Ovary (tissue), 7 donors: ENCODE measurements at regions not wholly inside any gene's neighbourhood (a gene's known extent, or its start where the extent isn't known, plus 50 kb on each side); places are given as distances from the start of the nearest gene placed in this dataset.

Source experiments
- DNase-seq, 5 donors: peaks; one replicate each; pipeline ENCODE4 v3.0.0-alpha.2; 2019 to 2020
- H3K27ac ChIP-seq, 2 donors: fragments of 200-600 bp; one replicate each; pipeline versions ENCODE4 v1.5.1 to v1.8.0; 2019 to 2022
- H3K27me3 ChIP-seq: fragments of 200-600 bp; one replicate; pipeline ENCODE4 v1.8.0; 2022
- H3K36me3 ChIP-seq: fragments of 200-600 bp; sonication (generic); one replicate; pipeline ENCODE4 v1.5.1; 2019
- H3K4me1 ChIP-seq: one replicate; pipeline ENCODE4 v1.8.1; 2013; ENCODE audit warnings: mild to moderate bottlenecking, moderate library complexity; ENCODE audit not compliant: insufficient read depth
- H3K4me3 ChIP-seq: fragments of 200-600 bp; sonication (generic); one replicate; pipeline ENCODE4 v1.5.1; 2017
- H3K9me3 ChIP-seq, 2 donors: fragments of 200-600 bp in 1 of 2; sonication (generic) in 1 of 2; one replicate each; pipeline versions ENCODE4 v1.5.1 to v1.8.1; 2013 to 2019; ENCODE audit warnings: mild to moderate bottlenecking in 1 of 2, moderate library complexity in 1 of 2
- EP300 ChIP-seq: sonication (generic); formaldehyde crosslinking; IDR thresholded peaks from one replicate; pipeline ENCODE4 v1.6.1; 2017; ENCODE audit warnings: antibody characterized with exemption
- POLR2A ChIP-seq: fragments of 450-650 bp; IDR thresholded peaks from one replicate; pipeline ENCODE4 v1.6.1; 2017; ENCODE audit warnings: antibody characterized with exemption, mild to moderate bottlenecking, moderate library complexity
- whole genome bisulfite sequencing, 3 donors: extraction: QIAGEN DNeasy Blood & Tissue Kit in 1 of 3; methylation state at CpG; one replicate each; pipeline versions ENCODE4 v1.1.5 to v1.1.7; 2013 to 2017; 5-methylcytosine and 5-hydroxymethylcytosine counted together
- intact Hi-C, 4 donors: fragments of 100-400 bp; cut with DNase I; formaldehyde crosslinking; loops; one replicate each; pipeline versions ENCODE4 v1.11.0 to v1.15.1; 2022 to 2023
- TF ChIP-seq, protein P1 (sequence below), 3 donors: fragments of 450-650 bp in 2 of 3; fragments of 200-600 bp in 1 of 3; IDR thresholded peaks; one replicate each; pipeline versions ENCODE4 v1.5.1 to v1.8.0; 2016 to 2022; ENCODE audit warnings: antibody characterized with exemption in 3 of 3, mild to moderate bottlenecking in 1 of 3
- donor health status: DM: no; HTN: no; CAD: no; lungs with moderate emphysema.
- donor health status: DM: no; HTN: no; CAD: no.
- donor health status: Bipolar disorder and iron deficiency.
- donor health status: DM: no; HTN: no; CAD: no.
- donor health status: DM: yes; HTN: yes; CAD: no.

DNA sequence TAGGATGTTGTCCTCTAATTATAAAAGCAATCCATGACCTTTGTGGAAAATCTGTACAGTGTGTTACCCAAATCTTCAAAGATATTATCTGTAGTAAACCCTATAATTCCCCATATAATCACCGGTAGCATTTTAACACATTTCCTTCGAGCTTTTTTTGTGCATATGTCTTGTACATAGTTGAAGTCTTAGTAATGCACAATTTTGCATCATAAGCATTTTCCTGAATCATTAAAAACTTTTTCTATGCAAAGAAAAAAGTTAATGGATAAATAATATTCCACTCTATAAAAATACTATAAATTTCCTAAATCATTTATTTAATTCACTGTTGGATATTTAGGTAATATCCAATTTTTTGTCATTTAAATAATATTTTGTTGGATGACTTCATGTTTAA is 201.7 kb downstream of the RRAGC start:
- Histone ChIP-seq H3K4me3 (no peak overlapping the region), H3K9me3 (no peaks in the 10 kb centered on the region), H3K4me1 (no peaks in the 10 kb centered on the region), H3K27ac (no peak overlapping the region), H3K27me3 (no peaks in the 10 kb centered on the region), H3K36me3 (no peaks in the 10 kb centered on the region)
- intact Hi-C loops, result no loop called here
- 89 to 92% (median 89%) methylated on average over 2 of the region's 2 CpGs for WGBS, 3 donors
- TF ChIP-seq EP300 (no peak), POLR2A (no peak)
- TF ChIP-seq, protein P1, sequence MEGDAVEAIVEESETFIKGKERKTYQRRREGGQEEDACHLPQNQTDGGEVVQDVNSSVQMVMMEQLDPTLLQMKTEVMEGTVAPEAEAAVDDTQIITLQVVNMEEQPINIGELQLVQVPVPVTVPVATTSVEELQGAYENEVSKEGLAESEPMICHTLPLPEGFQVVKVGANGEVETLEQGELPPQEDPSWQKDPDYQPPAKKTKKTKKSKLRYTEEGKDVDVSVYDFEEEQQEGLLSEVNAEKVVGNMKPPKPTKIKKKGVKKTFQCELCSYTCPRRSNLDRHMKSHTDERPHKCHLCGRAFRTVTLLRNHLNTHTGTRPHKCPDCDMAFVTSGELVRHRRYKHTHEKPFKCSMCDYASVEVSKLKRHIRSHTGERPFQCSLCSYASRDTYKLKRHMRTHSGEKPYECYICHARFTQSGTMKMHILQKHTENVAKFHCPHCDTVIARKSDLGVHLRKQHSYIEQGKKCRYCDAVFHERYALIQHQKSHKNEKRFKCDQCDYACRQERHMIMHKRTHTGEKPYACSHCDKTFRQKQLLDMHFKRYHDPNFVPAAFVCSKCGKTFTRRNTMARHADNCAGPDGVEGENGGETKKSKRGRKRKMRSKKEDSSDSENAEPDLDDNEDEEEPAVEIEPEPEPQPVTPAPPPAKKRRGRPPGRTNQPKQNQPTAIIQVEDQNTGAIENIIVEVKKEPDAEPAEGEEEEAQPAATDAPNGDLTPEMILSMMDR (IDR thresholded peaks at IDR 0.05), result no peak
- DNase-seq, result no peak

- no peaks in the 10 kb centered on the region for H3K9me3 ChIP-seq
- TF ChIP-seq EP300 (no peak), POLR2A (no peak)
- TF ChIP-seq, protein P1 (IDR thresholded peaks at IDR 0.05), result no peak
- no peaks in the 10 kb centered on the region for H3K4me1 ChIP-seq
- no peaks in the 10 kb centered on the region for H3K27me3 ChIP-seq
- no peak overlapping the region for H3K27ac ChIP-seq
- H3K4me3 ChIP-seq, result no peak overlapping the region
- DNase-seq, result no peak
- H3K36me3 ChIP-seq, result no peaks in the 10 kb centered on the region
- intact Hi-C loops, result no loop called here
- 64 to 70% (median 64%) methylated on average over 3 of the region's 3 CpGs for WGBS, 3 donors
Observed at GRCh38 chr1:38657207-38657840, 202.2 kb downstream of the RRAGC start.

- H3K4me3 ChIP-seq, result no peak overlapping the region
- no peak overlapping the region for H3K27ac ChIP-seq
- intact Hi-C loops, result no loop called here
- no peak for DNase-seq
- H3K36me3 ChIP-seq, result no peaks in the 10 kb centered on the region
- TF ChIP-seq, protein P1 (IDR thresholded peaks at IDR 0.05), result no peak
- no peak for TF ChIP-seq EP300
- no peak for TF ChIP-seq POLR2A
- no peaks in the 10 kb centered on the region for H3K27me3 ChIP-seq
- no peaks in the 10 kb centered on the region for H3K9me3 ChIP-seq
- H3K4me1 ChIP-seq, result no peaks in the 10 kb centered on the region
- 48 to 50% (median 49%) methylated on average over 4 of the region's 4 CpGs for WGBS, 3 donors
Observed at GRCh38 chr1:38656726-38657125, 202.8 kb downstream of the RRAGC start.

DNA sequence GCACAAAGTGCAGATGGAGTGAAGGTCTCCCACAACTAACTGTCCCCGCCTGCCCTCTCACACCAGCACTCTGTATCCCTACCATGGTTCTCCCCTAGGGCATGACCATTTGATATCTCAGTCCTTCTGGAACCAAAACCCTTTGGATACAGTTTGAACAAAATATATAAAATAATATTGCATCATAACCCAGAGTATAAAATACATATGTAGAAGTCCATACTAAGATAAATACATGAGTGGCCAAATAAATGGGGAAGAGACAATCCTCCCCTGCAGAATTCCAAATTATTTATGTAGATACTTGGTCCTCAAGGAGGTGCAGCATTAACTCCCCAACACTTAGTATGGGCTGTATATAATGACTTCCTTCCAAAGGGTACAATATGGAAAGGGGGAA is 207.4 kb downstream of the RRAGC start:
- WGBS, 3 donors, result 90 to 100% (median 100%) methylated on average over 1 of the region's 1 CpG
- intact Hi-C loops, result no loop called here
- DNase-seq, result no peak
- no peaks in the 10 kb centered on the region for H3K4me1 ChIP-seq
- H3K27ac ChIP-seq, result no peak overlapping the region
- no peaks in the 10 kb centered on the region for H3K27me3 ChIP-seq
- TF ChIP-seq, protein P1 (IDR thresholded peaks at IDR 0.05), result no peak
- TF ChIP-seq EP300 (no peak), POLR2A (no peak)
- no peaks in the 10 kb centered on the region for H3K36me3 ChIP-seq
- no peaks in the 10 kb centered on the region for H3K9me3 ChIP-seq
- H3K4me3 ChIP-seq, result no peak overlapping the region
